Left forelimb (tissue), 1 donor: ENCODE measurements at regions not wholly inside any gene's neighbourhood (a gene's known extent, or its start where the extent isn't known, plus 50 kb on each side); places are given as distances from the start of the nearest gene placed in this dataset.
"Not testable (repeated sequence)": the region's sequence is repeated elsewhere in the genome, so short reads cannot be mapped to it uniquely, and the experiment has no call there.

Source experiments
- DNase-seq: peaks from one replicate; pipeline ENCODE4 v3.0.0-alpha.2; 2018; ENCODE audit warnings: low spot score

- DNase-seq: no peak
These were observed 813.0 kb upstream of the SLITRK5 start for GRCh38 chr13:86858216-86858615.

- no peak for DNase-seq
These were observed 809.0 kb upstream of the SLITRK5 start for GRCh38 chr13:86862137-86862536.

GRCh38 chr13:86864376-86864775 is 806.8 kb upstream of the SLITRK5 start:
- no peak for DNase-seq

- DNase-seq: no peak
These were observed 800.7 kb upstream of the SLITRK5 start for GRCh38 chr13:86870444-86870843.

GRCh38 chr13:86877441-86877840 is 793.7 kb upstream of the SLITRK5 start:
- no peak for DNase-seq

GRCh38 chr13:86878781-86879180 is 792.4 kb upstream of the SLITRK5 start:
- no peak for DNase-seq

- DNase-seq: no peak
These were observed 789.8 kb upstream of the SLITRK5 start for GRCh38 chr13:86881390-86881789.

GRCh38 chr13:86882107-86882506 is 789.1 kb upstream of the SLITRK5 start:
- no peak for DNase-seq

- DNase-seq: no peak
These were observed 788.3 kb upstream of the SLITRK5 start for GRCh38 chr13:86882835-86883234.

GRCh38 chr13:86892330-86892729 is 778.8 kb upstream of the SLITRK5 start:
- DNase-seq: no peak

GRCh38 chr13:86900906-86901305 is 770.3 kb upstream of the SLITRK5 start:
- DNase-seq: no peak

- no peak for DNase-seq
These were observed 764.9 kb upstream of the SLITRK5 start for GRCh38 chr13:86906127-86906874.

GRCh38 chr13:86907156-86907555 is 764.0 kb upstream of the SLITRK5 start:
- DNase-seq: no peak

- DNase-seq: no peak
These were observed 761.9 kb upstream of the SLITRK5 start for GRCh38 chr13:86909318-86909717.

GRCh38 chr13:86914757-86915156 is 756.4 kb upstream of the SLITRK5 start:
- DNase-seq: no peak

- DNase-seq: not testable (repeated sequence)
These were observed 753.7 kb upstream of the SLITRK5 start for GRCh38 chr13:86917438-86917837.

- no peak for DNase-seq
These were observed 752.5 kb upstream of the SLITRK5 start for GRCh38 chr13:86918682-86919081.

- DNase-seq: no peak
These were observed 750.2 kb upstream of the SLITRK5 start for GRCh38 chr13:86920961-86921360.

- DNase-seq: no peak
These were observed 748.2 kb upstream of the SLITRK5 start for GRCh38 chr13:86922936-86923335.

GRCh38 chr13:86926916-86927315 is 744.3 kb upstream of the SLITRK5 start:
- not testable (repeated sequence) for DNase-seq

- no peak for DNase-seq
These were observed 738.3 kb upstream of the SLITRK5 start for GRCh38 chr13:86932776-86933334.

GRCh38 chr13:86933676-86934075 is 737.5 kb upstream of the SLITRK5 start:
- no peak for DNase-seq

- no peak for DNase-seq
These were observed 733.9 kb upstream of the SLITRK5 start for GRCh38 chr13:86937316-86937715.

- DNase-seq: no peak
These were observed 725.6 kb upstream of the SLITRK5 start for GRCh38 chr13:86945584-86945983.
